HG03442 (cell line): ENCODE measurements at regions not wholly inside any gene's neighbourhood (a gene's known extent, or its start where the extent isn't known, plus 50 kb on each side); places are given as distances from the start of the nearest gene placed in this dataset.

Experiments
- ATAC-seq: cut with Tn5 transposase; IDR thresholded peaks from one replicate; pipeline ENCODE4 v1.9.1; 2021; ENCODE audit warnings: mild to moderate bottlenecking, moderate library complexity; ENCODE audit not compliant: unreplicated experiment

- no peak for ATAC-seq
These were observed 200.6 kb upstream of the MEX3C start for GRCh38 chr18:51398104-51398503.

GRCh38 chr18:51399491-51400122 is 202.1 kb upstream of the MEX3C start:
- no peak for ATAC-seq

GRCh38 chr18:51400721-51401120 is 203.2 kb upstream of the MEX3C start:
- no peak for ATAC-seq

DNA sequence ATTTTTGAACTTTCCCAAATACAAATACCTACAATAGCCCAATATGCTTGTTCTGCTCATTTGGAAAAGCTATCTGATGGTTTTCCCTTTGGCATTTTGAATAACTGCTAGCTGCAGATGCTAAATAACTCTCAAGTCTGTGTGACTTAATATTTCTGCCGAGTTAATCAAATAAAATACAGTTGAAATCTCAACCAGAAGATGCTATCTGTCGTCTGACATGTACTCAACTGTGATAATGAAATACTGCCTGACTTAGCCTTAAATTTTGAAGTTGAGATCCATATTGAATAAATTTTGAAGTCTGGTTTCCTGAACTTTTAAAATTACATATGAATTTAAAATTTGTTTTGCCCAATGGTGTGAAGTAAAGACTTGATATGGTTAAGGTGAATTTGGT is 204.4 kb upstream of the MEX3C start:
- no peak for ATAC-seq

DNA sequence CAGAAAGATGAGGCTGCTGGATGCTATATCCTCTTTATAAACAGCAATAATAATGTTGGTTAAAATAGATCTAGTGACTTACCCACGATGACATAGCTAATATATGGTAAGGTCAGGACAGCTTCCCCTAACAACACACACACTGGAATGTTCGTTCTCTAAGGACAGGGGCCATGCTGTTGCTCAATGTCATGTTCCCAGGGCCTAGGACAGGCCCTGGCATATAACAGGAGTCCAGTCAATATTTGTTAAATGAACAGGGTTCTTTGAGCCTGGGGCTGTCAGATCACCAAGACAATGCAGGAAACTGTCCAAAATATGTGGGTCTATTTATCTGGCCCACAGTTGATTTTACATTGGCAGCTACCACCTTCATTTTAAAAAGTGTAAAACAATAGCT is 207.1 kb upstream of the MEX3C start:
- ATAC-seq = no peak

DNA sequence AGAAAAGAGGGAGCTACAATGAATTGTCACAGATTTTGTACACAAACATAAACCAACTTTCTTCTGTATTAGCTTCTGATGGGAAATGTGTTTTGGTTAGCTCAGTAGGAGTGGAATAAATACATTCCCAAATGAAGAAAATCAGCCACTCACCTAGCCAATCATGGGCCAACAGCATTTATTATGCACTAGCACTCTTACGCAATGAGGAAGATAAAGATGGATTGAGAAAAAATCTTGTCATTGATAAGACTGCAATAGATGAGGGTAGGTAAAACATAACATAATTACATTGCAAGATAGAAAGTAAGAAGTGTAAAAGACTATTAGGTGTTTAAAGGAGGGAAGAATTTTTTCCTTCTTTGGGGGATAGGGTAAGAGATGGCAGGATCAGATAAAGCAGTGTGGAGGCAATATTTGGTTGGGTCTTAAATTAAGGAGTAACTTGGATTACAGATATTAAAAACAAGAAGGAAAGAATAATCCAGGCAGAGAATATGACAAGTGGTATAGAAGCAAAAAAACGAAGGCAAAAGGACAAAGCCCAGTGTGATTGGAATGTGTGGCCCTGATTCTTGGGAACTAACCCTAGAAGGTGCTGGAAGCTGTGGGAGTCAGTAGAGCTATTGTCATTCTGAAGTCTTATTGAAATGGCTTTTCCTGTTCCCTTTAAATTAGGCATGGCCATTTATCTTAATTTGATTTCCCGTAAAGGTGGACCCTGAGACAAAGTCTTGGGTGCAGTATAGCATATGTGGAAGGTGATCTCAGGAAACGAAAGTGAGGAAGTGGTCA is 208.4 kb upstream of the MEX3C start:
- ATAC-seq = no peak

DNA sequence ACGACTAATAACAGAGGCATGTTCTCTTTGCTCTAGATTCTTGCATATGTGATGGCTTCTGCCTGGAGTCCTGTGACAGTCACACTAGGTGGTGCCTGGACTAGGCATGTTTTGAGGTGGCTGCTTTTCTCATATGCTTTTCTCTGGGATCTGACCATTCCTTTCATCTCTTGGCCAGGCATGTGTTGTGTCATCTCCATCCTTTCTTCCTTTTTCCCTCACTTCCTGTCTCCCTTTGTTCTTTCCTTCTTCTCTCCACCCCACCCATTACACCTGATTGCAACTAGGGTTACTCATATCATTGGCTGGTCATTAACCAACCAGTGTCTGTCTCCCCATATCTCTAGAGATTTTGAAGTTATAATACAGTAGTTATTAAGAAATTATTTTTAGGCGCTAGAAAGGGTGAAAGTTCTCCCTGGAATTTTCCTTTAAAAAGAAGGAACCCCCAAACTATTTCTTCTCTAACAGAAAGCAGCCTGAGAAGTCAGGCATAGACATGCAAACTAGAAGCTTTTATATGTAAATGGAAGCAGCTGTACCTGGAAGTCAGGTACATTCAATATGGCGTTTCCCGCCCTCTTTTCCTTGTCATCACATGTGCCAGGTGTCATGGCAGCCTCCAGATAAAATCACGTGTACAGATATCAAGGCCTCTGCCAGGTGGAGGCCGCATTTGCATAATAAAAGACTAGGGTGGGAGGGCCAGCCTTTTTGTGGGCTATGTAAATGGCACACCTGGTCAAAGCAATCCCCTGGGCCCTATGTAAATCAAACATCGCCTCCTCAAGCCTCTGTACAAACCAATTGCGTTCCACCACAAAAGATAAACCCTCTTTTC is 220.4 kb upstream of the MEX3C start:
- ATAC-seq = no peak

DNA sequence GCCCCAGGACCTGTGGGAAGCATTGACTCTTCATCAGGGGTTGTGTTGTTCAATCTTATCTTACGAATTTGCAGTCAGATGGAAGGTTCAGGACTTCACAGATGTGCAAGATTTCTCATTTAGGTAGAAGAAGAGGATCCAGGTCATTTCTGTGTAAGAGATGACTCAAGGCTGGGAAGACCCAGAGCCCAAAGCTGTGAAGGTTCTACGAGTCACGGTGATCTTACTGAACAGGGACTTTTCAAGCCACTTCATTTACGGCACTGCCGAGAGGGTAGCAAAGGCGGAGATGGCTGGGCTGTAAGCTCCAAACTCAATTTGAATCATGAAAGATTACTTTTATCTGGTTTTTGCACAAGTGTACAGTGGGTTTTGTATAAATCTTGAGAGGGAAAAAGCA is 228.0 kb upstream of the MEX3C start:
- ATAC-seq = peak; percentile 80

GRCh38 chr18:51425889-51426288 is 228.4 kb upstream of the MEX3C start:
- ATAC-seq = peak; percentile 50

- ATAC-seq = no peak
These were observed 229.5 kb upstream of the MEX3C start for GRCh38 chr18:51426996-51427395.

- no peak for ATAC-seq
These were observed 232.2 kb upstream of the MEX3C start for GRCh38 chr18:51429644-51430043.

GRCh38 chr18:51430538-51430937 is 233.1 kb upstream of the MEX3C start:
- no peak for ATAC-seq

DNA sequence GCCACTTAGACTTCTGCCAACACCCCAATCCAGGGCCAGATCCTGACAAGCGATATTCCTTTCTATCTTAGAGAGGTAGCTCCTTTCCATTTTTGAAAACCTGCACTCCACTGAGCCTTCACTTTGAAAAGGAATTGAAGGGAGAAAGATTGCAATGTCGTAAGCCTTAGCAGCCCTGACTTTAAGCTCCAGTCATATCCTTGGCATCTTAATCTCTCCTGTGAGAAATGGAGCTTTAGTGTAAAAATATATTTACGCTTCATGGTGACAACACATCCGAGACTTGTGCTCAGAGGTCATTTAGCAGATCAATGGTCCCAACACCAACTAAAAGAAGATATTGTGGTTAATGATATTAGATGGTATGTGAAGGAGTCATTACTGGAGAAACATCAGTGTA is 235.8 kb upstream of the MEX3C start:
- ATAC-seq = no peak

- ATAC-seq = no peak
These were observed 236.4 kb upstream of the MEX3C start for GRCh38 chr18:51433881-51434280.

GRCh38 chr18:51437280-51438271 is 240.1 kb upstream of the MEX3C start:
- no peak for ATAC-seq

GRCh38 chr18:51438797-51439350 is 241.4 kb upstream of the MEX3C start:
- ATAC-seq = no peak

GRCh38 chr18:51442012-51442411 is 244.5 kb upstream of the MEX3C start:
- no peak for ATAC-seq

DNA sequence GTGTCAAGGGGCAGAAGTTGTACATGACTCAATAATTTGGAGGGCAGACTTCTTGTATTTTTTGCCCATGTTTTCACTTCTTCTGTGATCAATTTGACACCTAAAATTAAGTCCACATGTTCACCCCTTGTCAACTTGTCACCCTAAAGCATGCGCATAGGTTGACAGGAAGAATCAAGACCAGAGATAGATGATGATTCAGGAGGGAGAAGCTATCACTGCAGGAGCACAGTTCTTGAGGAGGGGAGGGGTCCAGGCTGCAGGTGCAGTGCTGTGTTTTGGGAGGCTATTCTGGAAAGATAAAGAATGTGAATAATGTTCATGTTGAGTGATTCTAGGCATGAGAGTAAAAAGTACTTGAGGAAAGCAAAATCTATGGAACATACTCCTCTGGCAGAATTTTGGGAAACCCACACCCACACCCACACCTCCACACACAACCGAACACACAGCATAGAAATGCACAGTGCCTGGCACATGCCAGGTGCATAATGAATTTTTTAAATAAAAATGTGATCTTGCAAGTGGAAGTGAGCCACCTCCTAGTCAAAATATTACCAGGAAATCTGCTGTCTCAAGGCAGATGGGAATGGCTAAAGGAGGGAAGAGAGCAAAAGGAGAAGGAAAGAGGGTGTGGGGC is 249.2 kb upstream of the MEX3C start:
- ATAC-seq = no peak
